GM18870 (cell line): ENCODE measurements at regions not wholly inside any gene's neighbourhood (a gene's known extent, or its start where the extent isn't known, plus 50 kb on each side); places are given as distances from the start of the nearest gene placed in this dataset.

ENCODE experiments used
- ATAC-seq: cut with Tn5 transposase; IDR thresholded peaks from one replicate; pipeline ENCODE4 v1.9.1; 2021; ENCODE audit warnings: moderate library complexity; ENCODE audit not compliant: unreplicated experiment

GRCh38 chr12:93127582-93128331, 198.7 kb upstream of the EEA1 start:
- ATAC-seq: no peak

- no peak for ATAC-seq
These were observed 199.2 kb upstream of the EEA1 start for GRCh38 chr12:93128332-93128707.

GRCh38 chr12:93130366-93131054, 201.4 kb upstream of the EEA1 start:
- no peak for ATAC-seq

GRCh38 chr12:93133361-93133760, 204.3 kb upstream of the EEA1 start:
- ATAC-seq: no peak

- ATAC-seq: no peak
These were observed 205.2 kb upstream of the EEA1 start for GRCh38 chr12:93134175-93134890.

GRCh38 chr12:93134893-93135285, 205.8 kb upstream of the EEA1 start:
- no peak for ATAC-seq

GRCh38 chr12:93135286-93136239, 206.5 kb upstream of the EEA1 start:
- no peak for ATAC-seq

- ATAC-seq: no peak
These were observed 207.4 kb upstream of the EEA1 start for GRCh38 chr12:93136253-93137055.

- ATAC-seq: peak; percentile 42
These were observed 208.8 kb upstream of the EEA1 start for GRCh38 chr12:93137656-93138612.

GRCh38 chr12:93139028-93139665, 210.1 kb upstream of the EEA1 start:
- ATAC-seq: peak; percentile 74

- no peak for ATAC-seq
These were observed 211.2 kb upstream of the EEA1 start for GRCh38 chr12:93140325-93140724.

- ATAC-seq: no peak
These were observed 211.7 kb upstream of the EEA1 start for GRCh38 chr12:93140801-93141200.

GRCh38 chr12:93142881-93143280, 213.8 kb upstream of the EEA1 start:
- no peak for ATAC-seq

GRCh38 chr12:93144109-93144508, 215.0 kb upstream of the EEA1 start:
- ATAC-seq: no peak

GRCh38 chr12:93145086-93145485, 216.0 kb upstream of the EEA1 start:
- no peak for ATAC-seq

- no peak for ATAC-seq
These were observed 217.3 kb upstream of the EEA1 start for GRCh38 chr12:93146263-93146939.

GRCh38 chr12:93146970-93147369, 217.9 kb upstream of the EEA1 start:
- ATAC-seq: no peak

GRCh38 chr12:93148412-93148811, 219.3 kb upstream of the EEA1 start:
- ATAC-seq: no peak
